Spleen (tissue), 11 donors: ENCODE measurements at regions not wholly inside any gene's neighbourhood (a gene's known extent, or its start where the extent isn't known, plus 50 kb on each side); places are given as distances from the start of the nearest gene placed in this dataset.

Experiments
- DNase-seq: peaks from one replicate; pipeline ENCODE4 v3.0.0-alpha.2; 2020
- H3K27ac ChIP-seq, 8 donors: fragments of 200-600 bp; sonication (generic) in 7 of 8; 1 replicate in 4 of 8; 2 replicates in 4 of 8; pipeline versions ENCODE4 v1.5.0 to v1.8.0; 2016 to 2021; ENCODE audit warnings: inconsistent platforms in 4 of 8, mild to moderate bottlenecking in 4 of 8, moderate library complexity in 1 of 8
- H3K27me3 ChIP-seq, 7 donors: fragments of 200-600 bp; sonication (generic) in 6 of 7; replicated peaks in 1 of 7; 1 replicate in 4 of 7; 2 replicates in 3 of 7; pipeline versions ENCODE4 v1.5.0 to v1.8.0; 2016 to 2021; ENCODE audit warnings: inconsistent platforms in 3 of 7, mild to moderate bottlenecking in 1 of 7
- H3K36me3 ChIP-seq, 6 donors: fragments of 200-600 bp; sonication (generic) in 5 of 6; 1 replicate in 4 of 6; 2 replicates in 2 of 6; pipeline versions ENCODE4 v1.5.0 to v1.8.0; 2016 to 2021; ENCODE audit warnings: inconsistent platforms in 2 of 6
- H3K4me1 ChIP-seq, 6 donors: fragments of 200-600 bp; sonication (generic) in 5 of 6; 1 replicate in 3 of 6; 2 replicates in 3 of 6; pipeline versions ENCODE4 v1.5.0 to v1.8.0; 2016 to 2021; ENCODE audit warnings: inconsistent platforms in 3 of 6
- H3K4me3 ChIP-seq, 8 donors: fragments of 200-600 bp; sonication (generic) in 7 of 8; 1 replicate in 4 of 8; 2 replicates in 4 of 8; pipeline versions ENCODE4 v1.5.0 to v1.8.0; 2016 to 2021; ENCODE audit warnings: inconsistent platforms in 4 of 8, mild to moderate bottlenecking in 4 of 8, moderate library complexity in 2 of 8
- H3K9me3 ChIP-seq, 8 donors: fragments of 200-600 bp; sonication (generic) in 7 of 8; 1 replicate in 4 of 8; 2 replicates in 4 of 8; pipeline versions ENCODE4 v1.5.0 to v1.8.0; 2016 to 2021; ENCODE audit warnings: inconsistent platforms in 4 of 8
- POLR2A ChIP-seq, 3 donors: fragments of 450-650 bp; IDR thresholded peaks; one replicate each; pipeline ENCODE4 v1.5.1; 2017; ENCODE audit warnings: antibody characterized with exemption in 3 of 3, mild to moderate bottlenecking in 1 of 3
- POLR2AphosphoS5 ChIP-seq, 3 donors: sonication (generic); formaldehyde crosslinking; IDR thresholded peaks; one replicate each; pipeline ENCODE4 v1.5.1; 2017; ENCODE audit warnings: antibody characterized with exemption in 3 of 3
- WGBS, 5 donors: extraction: QIAGEN DNeasy Blood & Tissue Kit in 3 of 5; methylation state at CpG; one replicate each; pipeline versions ENCODE4 v1.1.5 to v1.1.7; 2013 to 2018; 5-methylcytosine and 5-hydroxymethylcytosine counted together
- intact Hi-C: fragments of 100-400 bp; cut with DNase I; formaldehyde crosslinking; loops from one replicate; pipeline ENCODE4 v1.15.0; 2023; ENCODE audit warnings: low total_unique reads
- TF ChIP-seq, protein P1 (sequence below), 11 experiments: fragments of 200-600 bp in 7 of 11; fragments of 450-650 bp in 4 of 11; sonication (generic) in 4 of 11; IDR thresholded peaks in 8 of 11; conservative IDR thresholded peaks in 3 of 11; 1 replicate in 7 of 11; 2 replicates in 4 of 11; pipeline versions ENCODE4 v1.4.0 to v1.8.0; 2016 to 2021; ENCODE audit warnings: antibody characterized with exemption in 11 of 11, inconsistent platforms in 4 of 11, mild to moderate bottlenecking in 1 of 11
- donor health status: healthy with polysubstance abuse.
- donor health status: DM: no; HTN: no; CAD: no; lungs with moderate emphysema.
- donor health status: DM: no; HTN: no; CAD: no.
- donor health status: Bipolar disorder and iron deficiency.
- donor health status: healthy.
- donor health status: DM: no; HTN: no; CAD: no.
- donor health status: DM: yes; HTN: yes; CAD: no.

GRCh38 chr2:60281730-60282129 lies 271.7 kb downstream of the BCL11A start:
- Histone ChIP-seq H3K4me3 (no peak overlapping the region), H3K27ac (no peak overlapping the region), H3K27me3 (no peaks in the 10 kb centered on the region), H3K4me1 (peaks cover 0 to 5% (median 0%) of the 10 kb centered on the region in 6 donors), H3K9me3 (no peaks in the 10 kb centered on the region), H3K36me3 (no peaks in the 10 kb centered on the region)
- 72 to 91% (median 87%) methylated on average over 5 of the region's 5 CpGs for WGBS, 5 donors
- TF ChIP-seq POLR2AphosphoS5 (IDR thresholded peaks at IDR 0.05) (no peak), POLR2A (IDR thresholded peaks at IDR 0.05) (no peak)
- TF ChIP-seq, protein P1, sequence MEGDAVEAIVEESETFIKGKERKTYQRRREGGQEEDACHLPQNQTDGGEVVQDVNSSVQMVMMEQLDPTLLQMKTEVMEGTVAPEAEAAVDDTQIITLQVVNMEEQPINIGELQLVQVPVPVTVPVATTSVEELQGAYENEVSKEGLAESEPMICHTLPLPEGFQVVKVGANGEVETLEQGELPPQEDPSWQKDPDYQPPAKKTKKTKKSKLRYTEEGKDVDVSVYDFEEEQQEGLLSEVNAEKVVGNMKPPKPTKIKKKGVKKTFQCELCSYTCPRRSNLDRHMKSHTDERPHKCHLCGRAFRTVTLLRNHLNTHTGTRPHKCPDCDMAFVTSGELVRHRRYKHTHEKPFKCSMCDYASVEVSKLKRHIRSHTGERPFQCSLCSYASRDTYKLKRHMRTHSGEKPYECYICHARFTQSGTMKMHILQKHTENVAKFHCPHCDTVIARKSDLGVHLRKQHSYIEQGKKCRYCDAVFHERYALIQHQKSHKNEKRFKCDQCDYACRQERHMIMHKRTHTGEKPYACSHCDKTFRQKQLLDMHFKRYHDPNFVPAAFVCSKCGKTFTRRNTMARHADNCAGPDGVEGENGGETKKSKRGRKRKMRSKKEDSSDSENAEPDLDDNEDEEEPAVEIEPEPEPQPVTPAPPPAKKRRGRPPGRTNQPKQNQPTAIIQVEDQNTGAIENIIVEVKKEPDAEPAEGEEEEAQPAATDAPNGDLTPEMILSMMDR (IDR thresholded peaks at IDR 0.05 in 8 of 11, conservative IDR thresholded peaks at IDR 0.05 in 3 of 11), result no peak
- intact Hi-C loops, result no loop called here
- no peak for DNase-seq

DNA sequence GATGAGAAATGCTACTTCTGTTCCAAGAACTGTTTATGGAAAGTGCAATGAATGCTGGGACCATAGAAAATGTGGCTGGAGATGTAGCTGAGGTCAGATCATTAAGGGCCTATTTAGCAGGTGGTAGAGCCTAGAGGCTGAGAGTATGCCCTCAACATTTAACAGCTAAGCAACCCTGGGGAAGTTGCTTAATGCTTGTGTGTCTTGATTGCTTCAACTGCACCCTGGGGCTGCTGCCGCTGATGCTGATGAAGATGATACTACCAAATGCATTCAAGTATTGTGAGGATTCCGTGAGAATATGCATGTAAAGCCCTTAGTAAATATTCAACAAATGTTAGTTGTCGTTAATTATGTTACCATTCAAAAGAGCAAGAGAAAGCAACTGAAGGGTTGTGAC lies 273.2 kb downstream of the BCL11A start:
- WGBS, 5 donors, result 74 to 96% (median 87%) methylated on average over 3 of the region's 3 CpGs

GRCh38 chr2:60278906-60279305 lies 274.5 kb downstream of the BCL11A start:
- H3K4me3 ChIP-seq, result no peak overlapping the region
- H3K27me3 ChIP-seq, result no peaks in the 10 kb centered on the region
- DNase-seq, result no peak
- H3K27ac ChIP-seq, result no peak overlapping the region
- 88 to 90% (median 90%) methylated on average over 4 of the region's 4 CpGs for WGBS, 5 donors
- intact Hi-C loops, result no loop called here
- TF ChIP-seq POLR2A (IDR thresholded peaks at IDR 0.05) (no peak), POLR2AphosphoS5 (IDR thresholded peaks at IDR 0.05) (no peak)
- TF ChIP-seq, protein P1 (IDR thresholded peaks at IDR 0.05 in 8 of 11, conservative IDR thresholded peaks at IDR 0.05 in 3 of 11), result no peak
- H3K4me1 ChIP-seq, result peaks cover 0 to 5% (median 0%) of the 10 kb centered on the region in 6 donors
- H3K9me3 ChIP-seq, result peaks cover 0 to 16% (median 14%) of the 10 kb centered on the region in 8 donors
- H3K36me3 ChIP-seq, result no peaks in the 10 kb centered on the region

More for the DNA sequence above, 273.2 kb downstream of the BCL11A start:
- intact Hi-C loops, result no loop called here
- H3K4me3 ChIP-seq, result no peak overlapping the region
- H3K4me1 ChIP-seq, result peaks cover 0 to 5% (median 0%) of the 10 kb centered on the region in 6 donors
- TF ChIP-seq POLR2A (IDR thresholded peaks at IDR 0.05) (no peak), POLR2AphosphoS5 (IDR thresholded peaks at IDR 0.05) (no peak)
- TF ChIP-seq, protein P1 (IDR thresholded peaks at IDR 0.05 in 8 of 11, conservative IDR thresholded peaks at IDR 0.05 in 3 of 11), result no peak
- no peak overlapping the region for H3K27ac ChIP-seq
- H3K27me3 ChIP-seq, result no peaks in the 10 kb centered on the region
- peaks cover 0 to 4% (median 2%) of the 10 kb centered on the region in 8 donors for H3K9me3 ChIP-seq
- no peak for DNase-seq
- no peaks in the 10 kb centered on the region for H3K36me3 ChIP-seq

DNA sequence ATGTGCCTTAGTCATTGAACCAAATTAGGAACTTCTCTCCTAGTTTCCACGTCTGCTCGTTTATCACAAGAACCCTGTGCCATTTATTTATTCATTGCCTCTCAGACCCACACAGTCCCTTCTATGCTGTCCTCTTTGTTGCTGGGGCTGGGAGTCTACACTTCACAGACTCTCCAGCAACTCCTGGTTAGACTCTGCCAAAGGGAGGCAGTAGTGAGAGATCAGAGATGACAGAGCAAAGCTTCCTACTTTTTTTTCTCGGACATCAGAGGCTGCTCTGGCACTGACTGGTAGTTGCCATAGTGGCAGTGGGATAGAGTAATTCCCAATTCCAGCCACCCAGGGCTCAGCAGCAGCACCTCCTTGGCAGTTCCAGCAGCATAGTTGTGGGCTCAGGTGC lies 277.5 kb downstream of the BCL11A start:
- WGBS, 5 donors, result 73 to 95% (median 86%) methylated on average over 3 of the region's 3 CpGs
- no peak overlapping the region for H3K27ac ChIP-seq
- intact Hi-C loops, result no loop called here
- no peaks in the 10 kb centered on the region for H3K36me3 ChIP-seq
- H3K4me1 ChIP-seq, result no peaks in the 10 kb centered on the region
- DNase-seq, result no peak
- H3K9me3 ChIP-seq, result peaks cover 0 to 16% (median 14%) of the 10 kb centered on the region in 8 donors
- H3K4me3 ChIP-seq, result no peak overlapping the region
- no peak for TF ChIP-seq POLR2AphosphoS5 (IDR thresholded peaks at IDR 0.05)
- TF ChIP-seq, protein P1 (IDR thresholded peaks at IDR 0.05 in 8 of 11, conservative IDR thresholded peaks at IDR 0.05 in 3 of 11), result no peak
- TF ChIP-seq POLR2A (IDR thresholded peaks at IDR 0.05), result no peak
- no peaks in the 10 kb centered on the region for H3K27me3 ChIP-seq
